22Rv1 (cell line): ENCODE measurements at regions not wholly inside any gene's neighbourhood (a gene's known extent, or its start where the extent isn't known, plus 50 kb on each side); places are given as distances from the start of the nearest gene placed in this dataset.
A peak's percentile ranks its signal among the peaks of the same experiment; 100 is the strongest.

Experiments
- H3K27ac ChIP-seq: fragments of 450-650 bp; 2 replicates; pipeline ENCODE4 v1.5.1; 2017
- ZFX ChIP-seq: fragments of 450-650 bp; IDR thresholded peaks from 2 replicates; pipeline ENCODE4 v1.6.1; 2017; ENCODE audit warnings: antibody characterized with exemption, borderline replicate concordance
- TF ChIP-seq, protein P1 (sequence below): fragments of 450-650 bp; IDR thresholded peaks from 2 replicates; pipeline ENCODE4 v1.5.1; 2017; ENCODE audit warnings: mild to moderate bottlenecking

DNA sequence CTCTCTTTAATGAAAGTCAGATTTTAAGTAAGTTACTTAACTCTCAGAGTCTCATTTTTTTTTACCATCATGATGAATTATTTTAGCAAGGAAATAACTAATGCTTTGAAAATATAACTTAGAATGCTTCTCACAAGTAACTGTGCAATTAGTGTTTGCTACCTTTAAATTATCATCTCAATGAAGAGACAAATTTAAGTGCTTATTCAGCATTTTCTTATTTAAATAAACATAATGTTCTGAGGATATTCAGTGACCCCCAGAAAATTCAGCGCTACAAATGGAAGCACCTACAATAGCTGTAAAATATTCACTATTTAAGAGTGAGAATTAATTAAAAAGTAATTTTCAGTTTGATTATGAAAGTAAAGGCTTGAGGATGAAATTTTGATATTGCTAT lies 527.2 kb downstream of the SLITRK1 start:
- no peak for TF ChIP-seq ZFX

GRCh38 chr13:83352391-83352790 lies 529.9 kb downstream of the SLITRK1 start:
- no peak for TF ChIP-seq ZFX
- TF ChIP-seq, protein P1, sequence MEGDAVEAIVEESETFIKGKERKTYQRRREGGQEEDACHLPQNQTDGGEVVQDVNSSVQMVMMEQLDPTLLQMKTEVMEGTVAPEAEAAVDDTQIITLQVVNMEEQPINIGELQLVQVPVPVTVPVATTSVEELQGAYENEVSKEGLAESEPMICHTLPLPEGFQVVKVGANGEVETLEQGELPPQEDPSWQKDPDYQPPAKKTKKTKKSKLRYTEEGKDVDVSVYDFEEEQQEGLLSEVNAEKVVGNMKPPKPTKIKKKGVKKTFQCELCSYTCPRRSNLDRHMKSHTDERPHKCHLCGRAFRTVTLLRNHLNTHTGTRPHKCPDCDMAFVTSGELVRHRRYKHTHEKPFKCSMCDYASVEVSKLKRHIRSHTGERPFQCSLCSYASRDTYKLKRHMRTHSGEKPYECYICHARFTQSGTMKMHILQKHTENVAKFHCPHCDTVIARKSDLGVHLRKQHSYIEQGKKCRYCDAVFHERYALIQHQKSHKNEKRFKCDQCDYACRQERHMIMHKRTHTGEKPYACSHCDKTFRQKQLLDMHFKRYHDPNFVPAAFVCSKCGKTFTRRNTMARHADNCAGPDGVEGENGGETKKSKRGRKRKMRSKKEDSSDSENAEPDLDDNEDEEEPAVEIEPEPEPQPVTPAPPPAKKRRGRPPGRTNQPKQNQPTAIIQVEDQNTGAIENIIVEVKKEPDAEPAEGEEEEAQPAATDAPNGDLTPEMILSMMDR, result no peak

More for the DNA sequence above, 527.2 kb downstream of the SLITRK1 start:
- no peak overlapping the region for H3K27ac ChIP-seq

DNA sequence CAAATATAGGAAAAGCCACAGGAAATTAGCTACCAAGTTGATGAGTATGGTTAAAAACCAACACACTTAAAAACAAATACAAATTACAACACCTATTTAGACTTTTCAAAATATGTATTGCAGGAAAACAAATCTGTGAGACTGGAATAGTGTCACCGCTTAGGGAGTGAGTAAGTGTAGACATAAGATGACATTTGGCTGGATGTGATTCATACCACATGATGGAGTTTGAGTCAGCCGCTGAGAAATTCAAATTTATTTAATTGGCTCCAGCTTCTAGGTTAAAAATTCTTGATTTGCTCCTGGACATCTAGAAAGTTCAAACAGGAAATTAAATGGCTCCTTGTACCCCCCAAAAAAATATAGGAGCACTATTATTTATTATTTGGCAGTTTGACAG lies 531.7 kb downstream of the SLITRK1 start:
- no peak overlapping the region for H3K27ac ChIP-seq
- no peak for TF ChIP-seq ZFX
- TF ChIP-seq, protein P1, result no peak

More at GRCh38 chr13:83352391-83352790, 529.9 kb downstream of the SLITRK1 start:
- no peak overlapping the region for H3K27ac ChIP-seq

GRCh38 chr13:83344518-83344917 lies 537.8 kb downstream of the SLITRK1 start:
- TF ChIP-seq ZFX, result no peak
- TF ChIP-seq, protein P1, result no peak
- no peak overlapping the region for H3K27ac ChIP-seq

- H3K27ac ChIP-seq, result no peak overlapping the region
- no peak for TF ChIP-seq ZFX
- TF ChIP-seq, protein P1, result peak; percentile 29
Measured at GRCh38 chr13:83340170-83340569, 542.1 kb downstream of the SLITRK1 start.

- no peak overlapping the region for H3K27ac ChIP-seq
- TF ChIP-seq ZFX, result no peak
- TF ChIP-seq, protein P1, result no peak
Measured at GRCh38 chr13:83333614-83334388, 548.5 kb downstream of the SLITRK1 start.

DNA sequence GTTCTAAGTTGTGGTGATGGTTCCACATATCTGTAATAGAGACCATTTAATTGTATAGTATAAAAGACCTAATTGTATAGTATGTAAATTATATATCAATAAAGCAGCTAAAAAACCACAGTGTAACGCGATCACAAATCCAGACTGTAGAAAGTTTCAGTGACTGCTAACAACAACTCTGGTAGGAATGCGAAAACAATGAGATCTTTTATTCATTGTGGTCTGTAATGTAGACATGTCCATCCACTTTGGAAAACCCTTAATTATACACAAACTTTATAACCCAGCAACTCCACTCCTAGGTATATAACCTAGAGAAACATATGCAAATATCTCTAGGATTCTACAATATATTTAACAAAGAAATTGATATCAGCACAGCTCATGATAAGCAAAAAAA lies 549.5 kb downstream of the SLITRK1 start:
- H3K27ac ChIP-seq, result no peak overlapping the region

More for the DNA sequence above, 549.5 kb downstream of the SLITRK1 start:
- TF ChIP-seq, protein P1, result no peak
- no peak for TF ChIP-seq ZFX
